ENCODE measurements at regions not wholly inside any gene's neighbourhood (a gene's known extent, or its start where the extent isn't known, plus 50 kb on each side); places are given as distances from the start of the nearest gene placed in this dataset.

DNA sequence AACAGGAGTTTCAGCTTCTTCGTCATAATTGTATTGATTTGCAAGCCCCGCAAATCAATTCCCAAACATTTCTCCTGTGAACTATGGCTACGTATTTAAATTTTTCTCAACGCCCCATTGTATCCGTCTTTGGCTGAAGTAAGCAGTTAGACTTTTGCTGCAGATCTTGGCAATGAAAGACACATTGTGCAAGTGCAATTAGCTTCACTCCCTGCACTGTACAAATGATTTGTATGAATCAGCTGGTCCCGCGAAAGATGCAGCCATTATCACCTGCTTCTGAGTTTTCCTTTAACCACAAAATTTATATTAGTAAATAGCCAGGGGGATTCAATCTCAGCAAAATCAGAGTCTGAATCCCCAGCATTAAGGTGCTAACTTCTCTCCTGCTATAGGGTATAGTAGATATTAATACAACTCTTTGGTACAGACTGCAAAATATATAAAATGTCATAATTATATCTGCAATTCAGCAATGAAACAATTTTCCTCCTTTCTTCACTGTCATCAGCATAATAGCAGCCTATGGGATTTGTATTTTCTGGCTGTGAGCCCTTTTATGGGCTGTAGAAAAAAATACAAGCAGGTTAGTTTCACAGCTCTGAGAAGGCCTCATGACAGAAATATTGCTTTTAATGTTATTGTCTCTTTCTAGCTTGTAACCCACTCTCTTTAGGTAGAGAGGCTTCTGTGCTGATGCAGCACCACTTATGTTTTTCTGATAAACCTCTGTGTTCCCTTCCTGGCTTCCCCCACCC lies 68.4 kb upstream of the SMARCA2 start:
- no peaks in the 10 kb centered on the region for H3K27me3 ChIP-seq
- no peak overlapping the region for H3K4me3 ChIP-seq
- no peak for TF ChIP-seq CTCF (IDR thresholded peaks at IDR 0.05)
- no peaks in the 10 kb centered on the region for H3K4me1 ChIP-seq
- intact Hi-C loops (cut with DNase I): no loop called here
- H3K36me3 ChIP-seq: no peaks in the 10 kb centered on the region
- no peak overlapping the region for H3K27ac ChIP-seq
- DNase-seq: no peak
- no peak overlapping the region for H3K9ac ChIP-seq (ENCODE audit: low read depth in 2 of 2, low read length in 2 of 2)
- no peaks in the 10 kb centered on the region for H3K9me3 ChIP-seq

DNA sequence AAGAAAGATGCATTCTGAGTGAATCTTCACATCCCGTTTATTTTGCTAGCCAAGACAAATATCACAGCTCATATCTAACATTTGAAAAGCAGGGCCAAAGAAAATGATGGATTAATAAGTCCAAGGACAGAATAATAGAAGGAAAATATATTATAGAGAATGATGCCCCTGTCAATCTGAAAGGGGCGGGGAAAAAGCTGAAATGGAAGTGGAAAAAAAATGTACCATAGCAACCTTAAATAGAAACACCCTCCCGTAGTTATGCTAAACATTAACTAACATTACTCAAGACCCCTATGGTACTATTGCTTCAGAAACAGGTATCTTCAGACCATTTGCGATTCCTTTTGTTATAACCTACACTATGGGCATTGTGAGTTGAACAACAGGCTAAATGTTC lies 67.7 kb upstream of the SMARCA2 start:
- intact Hi-C loops (cut with DNase I): no loop called here
- Histone ChIP-seq H3K9me3 (no peaks in the 10 kb centered on the region), H3K27me3 (no peaks in the 10 kb centered on the region), H3K27ac (no peak overlapping the region), H3K9ac (ENCODE audit: low read depth in 2 of 2, low read length in 2 of 2) (no peak overlapping the region), H3K36me3 (no peaks in the 10 kb centered on the region), H3K4me1 (no peaks in the 10 kb centered on the region), H3K4me3 (no peak overlapping the region)
- DNase-seq: no peak
- no peak for TF ChIP-seq CTCF (IDR thresholded peaks at IDR 0.05)

GRCh38 chr9:1948541-1948940 lies 66.6 kb upstream of the SMARCA2 start:
- Histone ChIP-seq H3K4me3 (no peak overlapping the region), H3K27me3 (no peaks in the 10 kb centered on the region), H3K27ac (no peak overlapping the region), H3K4me1 (no peaks in the 10 kb centered on the region), H3K36me3 (no peaks in the 10 kb centered on the region), H3K9me3 (no peaks in the 10 kb centered on the region), H3K9ac (ENCODE audit: low read depth in 2 of 2, low read length in 2 of 2) (no peak overlapping the region)
- no peak for DNase-seq
- intact Hi-C loops (cut with DNase I): no loop called here
- TF ChIP-seq CTCF (IDR thresholded peaks at IDR 0.05): no peak

DNA sequence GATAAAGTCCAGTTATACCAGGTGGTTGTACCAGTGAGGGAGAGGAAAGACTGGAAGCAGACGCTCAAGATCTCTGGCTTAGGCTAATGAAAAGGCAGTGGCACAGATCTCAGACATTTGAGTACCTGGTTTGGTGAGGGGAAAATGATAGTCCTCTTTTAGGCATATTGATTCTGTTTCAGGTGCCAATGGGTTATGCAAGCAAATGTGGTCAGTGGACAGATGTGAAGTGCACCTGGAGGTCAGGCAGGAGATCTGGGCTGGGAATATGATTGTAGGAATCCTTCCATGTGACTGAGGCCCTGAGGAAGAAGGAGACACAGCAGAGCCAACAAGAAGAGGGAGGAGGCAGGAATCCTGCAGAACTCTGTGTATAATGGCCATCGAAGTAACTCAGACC lies 63.7 kb upstream of the SMARCA2 start:
- Histone ChIP-seq H3K4me3 (no peak overlapping the region), H3K36me3 (no peaks in the 10 kb centered on the region), H3K27ac (no peak overlapping the region), H3K4me1 (no peaks in the 10 kb centered on the region), H3K9me3 (no peaks in the 10 kb centered on the region), H3K27me3 (no peaks in the 10 kb centered on the region), H3K9ac (ENCODE audit: low read depth in 2 of 2, low read length in 2 of 2) (no peak overlapping the region)
- intact Hi-C loops (cut with DNase I): no loop called here
- no peak for TF ChIP-seq CTCF (IDR thresholded peaks at IDR 0.05)
- DNase-seq: no peak

GRCh38 chr9:1952001-1952400 lies 63.1 kb upstream of the SMARCA2 start:
- intact Hi-C loops (cut with DNase I): no loop called here
- Histone ChIP-seq H3K27ac (no peak overlapping the region), H3K36me3 (no peaks in the 10 kb centered on the region), H3K9me3 (no peaks in the 10 kb centered on the region), H3K27me3 (no peaks in the 10 kb centered on the region), H3K9ac (ENCODE audit: low read depth in 2 of 2, low read length in 2 of 2) (no peak overlapping the region), H3K4me1 (no peaks in the 10 kb centered on the region), H3K4me3 (no peak overlapping the region)
- DNase-seq: no peak
- no peak for TF ChIP-seq CTCF (IDR thresholded peaks at IDR 0.05)

Data from colonic mucosa (tissue), 4 donors.